GM12878 (cell line): ENCODE measurements at regions not wholly inside any gene's neighbourhood (a gene's known extent, or its start where the extent isn't known, plus 50 kb on each side); places are given as distances from the start of the nearest gene placed in this dataset.
A peak's percentile ranks its signal among the peaks of the same experiment; 100 is the strongest.

ENCODE experiments used
- ATAC-seq: fragments of 200-7000 bp; cut with Tn5 transposase; 3 replicates; pipeline ENCODE4 v1.9.1; 2020; ENCODE audit warnings: mild to moderate bottlenecking, moderate library complexity
- BruUV-seq: library from RNA; stranded (reverse); fragments of 400-500 nt; replicated peaks from 2 replicates; lab custom pipeline; 2021; lab: Mats Ljungman, UMichigan
- CTCF ChIA-PET: fragments of 300-600 bp; sonication (Branson Sonifier 250); formaldehyde crosslinking; extraction: SDS; loops from one replicate; lab custom pipeline; 2021; ENCODE audit warnings: inconsistent platforms; lab: Yijun Ruan, JAX
- POLR2A ChIA-PET: fragments of 350-600 bp; formaldehyde crosslinking; extraction: SDS; loops from one replicate; lab custom pipeline; 2021; ENCODE audit warnings: inconsistent platforms; lab: Charles Lee
- RAD21 ChIA-PET: fragments of 300-600 bp; sonication (Branson Sonifier 250); formaldehyde crosslinking; loops from one replicate; lab custom pipeline; 2023; ENCODE audit warnings: antibody characterized with exemption; ENCODE audit not compliant: unreplicated experiment; lab: Charles Lee
- SMC1A ChIA-PET: fragments of 300-600 bp; sonication (Branson Sonifier 250); formaldehyde crosslinking; loops from one replicate; lab custom pipeline; 2023; ENCODE audit not compliant: unreplicated experiment, uncharacterized antibody; lab: Charles Lee
- DNase-seq: peaks from one replicate; pipeline ENCODE4 v3.0.0-alpha.2; 2011; ENCODE audit warnings: low read depth, low spot score
- FAIRE-seq: peaks from 3 replicates; lab custom pipeline; 2011; peaks lifted over from hg19 to GRCh38; lab: Jason Lieb, UNC
- H2AFZ ChIP-seq: 2 replicates; pipeline ENCODE4 v1.6.0; 2011; ENCODE audit warnings: low read depth, low read length, control low read depth; ENCODE audit not compliant: control insufficient read depth
- H3K27ac ChIP-seq: 2 replicates; pipeline ENCODE4 v1.5.1; 2011; ENCODE audit warnings: control low read depth; ENCODE audit not compliant: control insufficient read depth, insufficient read depth
- H3K27me3 ChIP-seq, 2 experiments: replicated peaks in 1 of 2; 2 replicates each; pipeline versions ENCODE4 v1.6.0 to v1.6.1; 2011; ENCODE audit warnings: low read length in 1 of 2; ENCODE audit not compliant: control insufficient read depth in 2 of 2, insufficient read depth in 2 of 2
- H3K36me3 ChIP-seq, 2 experiments: 2 replicates each; pipeline ENCODE4 v1.5.1; 2011; ENCODE audit warnings: low read length in 1 of 2; ENCODE audit not compliant: control insufficient read depth in 2 of 2, insufficient read depth in 2 of 2
- H3K4me1 ChIP-seq: 2 replicates; pipeline ENCODE4 v1.6.1; 2011; ENCODE audit warnings: mild to moderate bottlenecking, low read length, moderate library complexity, mixed read lengths; ENCODE audit not compliant: control insufficient read depth, insufficient read depth
- H3K4me2 ChIP-seq: 2 replicates; pipeline ENCODE4 v1.6.0; 2011; ENCODE audit warnings: control low read depth; ENCODE audit not compliant: control insufficient read depth, insufficient read depth
- H3K4me3 ChIP-seq: fragments of 200-600 bp; sonication (generic); 2 replicates; pipeline ENCODE4 v1.5.1; 2016
- H3K79me2 ChIP-seq: 2 replicates; pipeline ENCODE4 v1.6.0; 2011; ENCODE audit warnings: low read length; ENCODE audit not compliant: control insufficient read depth, insufficient read depth
- H3K9ac ChIP-seq: 2 replicates; pipeline ENCODE4 v1.8.0; 2011; ENCODE audit warnings: low read length, control low read depth, mixed read lengths; ENCODE audit not compliant: control insufficient read depth, insufficient read depth
- H3K9me3 ChIP-seq: replicated peaks from 3 replicates; pipeline ENCODE4 v1.5.1; 2011; ENCODE audit warnings: mild to moderate bottlenecking, low read length; ENCODE audit not compliant: control insufficient read depth, insufficient read depth
- H4K20me1 ChIP-seq: 2 replicates; pipeline ENCODE4 v1.6.0; 2011; ENCODE audit not compliant: control insufficient read depth, insufficient read depth
- CEBPB ChIP-seq, 2 experiments: fragments of 150-350 bp in 1 of 2; IDR thresholded peaks; 2 replicates each; pipeline ENCODE4 v1.6.1; 2012 to 2014; ENCODE audit warnings: low read depth in 2 of 2, low read length in 2 of 2, borderline replicate concordance in 1 of 2, inconsistent platforms in 1 of 2
- CTCF ChIP-seq, 3 experiments: IDR thresholded peaks in 2 of 3; conservative IDR thresholded peaks in 1 of 3; 2 replicates each; pipeline ENCODE4 v1.5.1; 2011; ENCODE audit warnings: low read depth in 3 of 3, low read length in 3 of 3, mild to moderate bottlenecking in 3 of 3, control low read depth in 2 of 3, moderate library complexity in 2 of 3, inconsistent platforms in 1 of 3, mixed read lengths in 1 of 3; ENCODE audit not compliant: control insufficient read depth in 2 of 3, insufficient read depth in 1 of 3; ENCODE audit errors: extremely low read depth in 1 of 3
- RUNX3 ChIP-seq: IDR thresholded peaks from 2 replicates; pipeline ENCODE4 v1.6.1; 2012; ENCODE audit warnings: low read length, inconsistent platforms
- ZNF622 ChIP-seq: fragments of 450-650 bp; IDR thresholded peaks from 2 replicates; pipeline ENCODE4 v1.6.1; 2017; ENCODE audit warnings: mild to moderate bottlenecking, inconsistent platforms
- WGBS: methylation state at CpG from one replicate; pipeline ENCODE4 v1.1.6; 2016; ENCODE audit warnings: low lambda C conversion rate; ENCODE audit not compliant: insufficient replicate concordance, insufficient coverage; ENCODE audit errors: missing lambda C conversion rate; 5-methylcytosine and 5-hydroxymethylcytosine counted together
- in situ Hi-C: fragments of 300-500 bp; cut with MboI; formaldehyde crosslinking; loops from 9 replicates; pipeline ENCODE4 v1.14.3; 2018; ENCODE audit warnings: mixed read lengths
- intact Hi-C: fragments of 100-400 bp; cut with micrococcal nuclease; formaldehyde crosslinking; loops from one replicate; pipeline ENCODE4 v1.14.2; 2022; ENCODE audit not compliant: unreplicated experiment

DNA sequence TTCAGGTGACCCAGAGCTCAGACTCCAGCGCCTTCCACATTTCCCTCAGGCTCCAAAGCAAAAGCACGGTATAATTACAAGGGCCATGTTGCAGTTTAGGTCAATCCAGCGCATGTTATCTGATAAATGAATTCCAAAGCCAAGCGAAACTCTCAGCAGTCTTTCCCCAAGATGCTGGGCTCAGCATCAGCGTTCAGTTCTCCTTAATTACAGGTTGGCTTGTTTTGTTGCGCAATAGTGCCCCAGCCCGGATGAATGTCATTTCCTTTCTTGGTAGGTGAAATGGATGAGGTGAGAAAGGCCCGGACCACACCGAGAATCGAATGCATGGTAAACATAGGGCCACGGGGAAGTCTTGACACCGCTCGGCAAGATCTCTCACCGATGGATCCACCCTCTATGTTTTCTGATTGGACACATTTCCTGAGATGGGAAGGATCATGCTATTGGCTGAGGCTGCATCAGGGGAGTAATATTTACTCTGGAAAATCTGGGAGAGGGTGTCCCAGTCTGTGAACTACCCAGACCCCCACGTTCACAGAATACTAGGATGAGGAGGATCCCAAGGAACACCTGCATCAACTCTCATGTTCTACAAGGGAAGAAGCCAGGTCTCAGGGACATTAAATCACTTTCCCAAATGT is 221.2 kb upstream of the ANKRD55 start:
- Histone ChIP-seq H3K9ac (no peak overlapping the region), H3K9me3 (no peaks in the 10 kb centered on the region)
- TF ChIP-seq CEBPB (IDR thresholded peaks at IDR 0.05; ENCODE audit: borderline replicate concordance in 1 of 2, low read depth in 2 of 2, low read length in 2 of 2) (peak in 1 of 2 experiments; percentile 85; a peak in 1 of 4 replicates), ZNF622 (no peak), CTCF (IDR thresholded peaks at IDR 0.05 in 2 of 3, conservative IDR thresholded peaks at IDR 0.05 in 1 of 3; ENCODE audit: control insufficient read depth in 2 of 3, extremely low read depth in 1 of 3, insufficient read depth in 1 of 3, low read depth in 3 of 3, low read length in 3 of 3) (0 out of 6 replicates have a peak, but pooled peaks of 1 of the 3 experiments have one; percentile 9), RUNX3 (no peak)
- TF ChIP-seq, all 136 proteins: peak for 2
- FAIRE-seq = no peak
- ATAC-seq = no peak
- Histone ChIP-seq H3K4me3 (no peak overlapping the region), H3K27ac (no peak overlapping the region), H3K4me2 (no peak overlapping the region), H3K4me1 (no peaks in the 10 kb centered on the region), H3K36me3 (no peaks in the 10 kb centered on the region), H4K20me1 (no peaks in the 10 kb centered on the region), H3K79me2 (no peaks in the 10 kb centered on the region), H3K27me3 (no peaks in the 10 kb centered on the region), H2AFZ (no peak overlapping the region)
- ChIA-PET SMC1A (interaction anchor here (1.1 to 1.7 kb wide), 3 partner anchors 42 to 384 kb away, joined by 4 to 5 read pairs (median 5); no protein-coding TSS in a partner anchor), CTCF (interaction anchor here (1.1 to 2.5 kb wide), 3 partner anchors 58 to 384 kb away, joined by 3 to 8 read pairs (median 7); no protein-coding TSS in a partner anchor), POLR2A (no interaction called here), RAD21 (interaction anchor here (1.8 kb wide), 1 partner anchor 184 kb away, joined by 4 read pairs; no protein-coding TSS in a partner anchor)
- BruUV-seq = no TSS peak
- intact Hi-C loops = no loop called here
- WGBS = 61% methylated on average over 15 of the region's 15 CpGs
- in situ Hi-C loops = no loop called here
- DNase-seq = no peak
